HG02973 (cell line): ENCODE measurements at regions not wholly inside any gene's neighbourhood (a gene's known extent, or its start where the extent isn't known, plus 50 kb on each side); places are given as distances from the start of the nearest gene placed in this dataset.
"Not testable (repeated sequence)": the region's sequence is repeated elsewhere in the genome, so short reads cannot be mapped to it uniquely, and the experiment has no call there.

Experiments
- ATAC-seq: cut with Tn5 transposase; IDR thresholded peaks from one replicate; pipeline ENCODE4 v1.9.1; 2021; ENCODE audit warnings: moderate library complexity; ENCODE audit not compliant: unreplicated experiment

DNA sequence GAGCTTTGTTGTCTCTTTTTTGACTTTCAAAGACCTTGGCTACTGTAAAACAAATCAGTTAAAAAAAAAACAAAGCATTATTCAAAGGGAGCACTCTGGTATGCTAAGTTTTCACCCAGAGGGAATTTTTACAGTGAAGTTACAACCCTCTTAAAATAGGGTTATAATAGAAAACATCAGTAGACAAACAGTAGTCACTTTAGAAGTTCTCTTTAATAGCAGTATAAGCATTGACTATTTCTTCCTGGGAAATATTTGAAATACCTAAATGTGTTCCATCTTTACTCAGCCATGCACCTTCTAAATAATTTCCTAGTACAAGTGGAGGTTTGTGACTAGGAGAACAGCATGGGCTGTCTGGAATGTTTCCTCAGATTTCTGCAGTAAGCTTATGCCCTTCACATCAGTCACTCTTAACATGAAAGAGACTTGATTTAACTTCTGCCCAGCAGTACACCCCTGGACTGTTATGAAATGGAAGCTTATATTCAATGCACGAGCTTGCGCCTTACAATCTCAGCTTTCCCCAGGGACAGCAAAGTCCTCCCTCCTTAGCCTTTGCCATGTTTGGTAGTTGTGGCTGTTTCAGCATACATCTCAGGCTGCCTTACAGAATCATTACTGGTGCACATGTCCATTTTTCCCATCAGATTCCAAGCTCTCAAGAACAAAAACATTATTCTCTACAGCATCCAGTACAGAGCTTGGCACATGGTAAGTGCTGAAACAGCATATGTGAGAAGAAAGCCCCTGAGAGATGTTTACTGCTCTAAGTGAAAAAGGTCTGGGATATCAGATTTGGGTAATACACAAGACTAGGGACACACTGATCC lies 191.5 kb downstream of the ZNF608 start:
- ATAC-seq: no peak

DNA sequence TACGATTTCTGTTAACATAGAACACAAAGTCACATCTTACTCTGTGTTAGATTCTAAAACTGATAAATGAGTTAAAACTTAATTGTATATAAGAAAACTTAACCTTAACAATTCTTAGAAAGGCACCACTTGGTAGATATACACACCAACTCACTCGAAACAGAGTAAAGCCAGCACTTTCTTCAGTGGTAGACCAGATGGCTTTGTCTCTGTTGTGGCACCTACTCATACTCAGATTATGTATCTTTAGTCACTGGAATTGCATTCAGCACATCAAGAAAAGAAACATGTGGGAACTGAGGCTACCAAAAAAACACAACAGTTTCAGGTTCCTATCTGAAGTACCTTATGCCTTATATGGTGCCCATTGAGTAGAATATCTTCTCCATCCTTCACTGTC lies 192.5 kb downstream of the ZNF608 start:
- ATAC-seq: no peak

DNA sequence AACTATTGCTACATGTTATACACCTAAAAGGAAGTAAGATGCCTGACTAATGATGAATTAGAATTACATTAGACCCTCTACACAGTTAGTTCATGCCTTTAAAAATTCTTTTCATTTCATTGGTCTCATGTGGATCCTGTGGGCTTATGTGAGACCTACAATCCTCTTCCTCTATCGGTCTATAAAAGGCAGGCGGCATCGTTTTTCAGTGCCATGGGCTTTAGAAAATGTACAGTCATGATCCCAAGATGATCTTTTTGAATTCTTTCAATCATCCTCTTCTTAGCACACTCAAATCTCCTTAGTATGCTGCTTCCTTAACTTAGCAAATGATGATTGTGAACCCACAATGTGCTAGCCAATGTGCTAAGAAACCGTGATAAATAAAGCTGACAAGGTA lies 193.9 kb downstream of the ZNF608 start:
- no peak for ATAC-seq

DNA sequence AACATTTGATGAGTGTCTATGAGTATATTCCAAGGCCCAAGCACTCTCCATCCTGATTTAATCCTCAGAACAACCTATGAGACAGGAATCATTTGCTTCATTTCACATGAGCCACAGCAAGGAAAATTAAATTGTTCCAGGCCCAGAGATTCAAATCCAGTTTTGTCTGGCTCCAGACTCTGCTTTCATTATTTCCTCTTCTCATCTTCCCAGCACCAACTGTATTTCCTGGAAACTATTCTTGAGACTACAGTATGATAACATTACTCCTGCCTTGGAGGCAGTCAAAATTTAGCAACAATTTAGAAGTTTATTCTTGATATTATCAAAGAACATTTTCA lies 194.5 kb downstream of the ZNF608 start:
- no peak for ATAC-seq

DNA sequence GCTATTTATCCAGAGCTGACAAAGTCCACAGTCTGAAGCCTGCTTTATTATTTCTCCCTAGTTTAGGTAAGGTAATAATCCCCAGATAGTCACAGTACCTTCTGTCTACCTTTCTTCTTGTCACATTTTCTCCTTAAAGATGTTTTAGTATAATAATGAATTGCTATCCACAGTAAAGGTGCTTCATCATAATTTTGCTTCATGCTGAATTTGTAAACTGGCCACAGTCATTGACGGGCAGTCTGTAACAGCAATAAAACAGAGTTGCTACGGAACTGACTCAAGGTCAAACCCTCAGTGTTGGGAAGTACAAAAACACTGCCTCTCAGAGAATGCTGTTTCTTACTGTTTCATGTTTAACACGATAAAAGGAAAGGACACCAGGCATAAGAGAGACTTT lies 195.7 kb downstream of the ZNF608 start:
- ATAC-seq: no peak

DNA sequence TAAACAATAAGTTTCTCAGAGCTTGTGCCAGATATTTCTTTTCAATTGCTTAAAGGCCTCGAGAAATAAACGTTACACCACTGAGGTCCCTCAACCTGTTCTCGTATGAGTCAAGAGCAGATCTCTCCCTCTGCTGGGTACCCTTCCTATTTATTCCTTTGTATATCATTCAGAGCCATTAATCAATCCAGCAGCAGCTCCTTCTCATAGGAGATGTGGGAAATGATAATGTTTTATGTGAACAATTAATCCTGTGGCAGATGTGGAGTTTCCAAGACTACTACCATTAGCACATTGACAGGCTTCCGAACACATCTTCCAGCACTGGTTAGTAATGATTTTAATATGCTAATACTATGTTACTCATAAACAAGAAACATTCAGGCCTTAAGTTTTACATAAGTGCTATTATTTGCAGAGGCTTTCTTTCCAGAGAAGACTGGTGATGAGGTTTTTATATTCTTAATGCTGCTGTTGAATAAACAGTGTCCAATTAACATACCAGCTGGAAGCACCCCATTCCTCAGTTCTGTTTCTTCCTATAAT lies 196.5 kb downstream of the ZNF608 start:
- no peak for ATAC-seq

DNA sequence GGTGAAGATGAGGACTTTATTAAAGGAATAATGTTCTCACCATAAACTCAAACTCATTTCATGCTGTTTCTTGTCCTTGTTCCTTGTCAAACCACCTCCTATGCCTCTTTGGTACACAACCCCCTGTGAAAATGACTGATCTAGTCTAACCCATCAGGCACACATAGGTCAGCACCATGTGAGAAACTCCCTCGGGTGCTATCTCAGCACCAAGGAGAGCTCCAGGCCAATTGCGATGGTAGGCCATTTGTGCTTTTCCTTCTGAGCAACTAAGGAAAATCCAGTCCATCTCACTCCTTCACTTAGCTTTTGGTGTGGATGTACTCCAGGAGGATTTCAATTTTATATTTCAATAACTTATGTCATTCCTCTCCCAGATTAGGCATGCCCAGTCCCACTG lies 199.8 kb downstream of the ZNF608 start:
- ATAC-seq: no peak

DNA sequence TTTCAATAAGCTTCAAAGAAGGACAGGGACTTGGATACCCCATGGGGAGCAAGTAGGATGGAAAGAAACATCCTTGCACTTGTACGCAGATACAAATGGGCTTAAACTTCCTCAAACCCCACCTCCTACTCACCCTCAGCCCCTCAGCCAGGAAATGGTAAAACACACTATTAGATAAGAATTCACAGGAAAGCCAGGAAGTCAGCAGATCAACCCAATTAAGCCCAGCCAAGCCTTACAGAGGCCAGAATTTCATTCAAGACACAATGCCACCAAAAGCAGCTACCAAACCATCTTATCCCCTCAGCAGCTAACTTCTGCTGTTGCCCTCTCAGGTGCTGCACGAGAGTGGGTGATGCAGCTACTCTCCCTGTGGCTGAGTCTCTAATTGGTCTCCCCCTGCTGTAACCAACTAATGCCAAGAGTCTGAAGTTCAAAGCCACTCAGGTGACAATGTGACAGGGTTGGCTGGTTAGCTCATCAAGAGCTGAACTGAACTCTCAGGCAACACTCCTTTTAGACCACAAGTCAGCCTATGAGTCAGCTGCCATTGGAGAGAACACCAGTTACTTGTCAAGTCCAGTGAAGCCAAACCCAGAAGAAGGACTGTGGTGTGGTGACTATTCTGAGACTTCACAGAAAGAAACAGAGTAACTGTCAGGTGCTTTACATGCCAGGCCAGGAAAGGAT lies 201.9 kb downstream of the ZNF608 start:
- peak; percentile 83 for ATAC-seq

DNA sequence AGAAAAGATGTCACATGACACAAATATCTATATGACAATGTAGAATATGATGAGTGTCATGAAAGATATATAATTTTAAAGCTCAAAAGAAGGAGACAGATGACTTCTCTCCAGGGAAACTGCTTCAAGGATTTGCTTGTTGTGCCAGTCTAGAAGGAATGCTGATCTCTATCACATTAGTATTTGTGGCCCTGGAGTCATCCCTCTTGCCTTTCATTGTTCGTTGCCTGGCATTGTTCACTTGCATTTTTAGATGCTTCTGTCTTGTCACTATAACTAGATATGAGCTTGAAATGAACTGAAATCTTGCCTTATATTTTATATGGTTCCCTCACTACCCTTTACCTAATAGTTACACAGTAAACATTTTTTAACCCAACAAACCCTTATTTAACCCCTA lies 207.5 kb downstream of the ZNF608 start:
- ATAC-seq: no peak

DNA sequence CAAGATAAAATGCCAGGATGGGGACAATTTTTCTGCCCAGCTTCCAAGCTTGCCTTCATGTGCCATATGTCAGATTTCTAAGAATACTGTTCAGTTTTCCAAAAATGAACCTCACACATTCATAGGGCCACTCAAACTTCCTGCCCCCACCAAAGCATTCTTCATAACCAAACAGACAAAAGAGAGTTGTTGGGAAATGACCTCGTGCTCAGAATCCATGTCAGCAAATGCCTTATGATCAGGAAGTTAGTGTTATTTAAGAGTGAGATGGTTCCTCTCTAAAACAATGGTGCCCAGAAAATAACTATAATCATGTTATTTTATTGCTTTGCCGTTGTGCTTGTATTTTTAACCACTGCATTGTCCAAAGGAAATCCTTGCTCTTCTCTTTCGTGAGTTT lies 208.2 kb downstream of the ZNF608 start:
- ATAC-seq: no peak

DNA sequence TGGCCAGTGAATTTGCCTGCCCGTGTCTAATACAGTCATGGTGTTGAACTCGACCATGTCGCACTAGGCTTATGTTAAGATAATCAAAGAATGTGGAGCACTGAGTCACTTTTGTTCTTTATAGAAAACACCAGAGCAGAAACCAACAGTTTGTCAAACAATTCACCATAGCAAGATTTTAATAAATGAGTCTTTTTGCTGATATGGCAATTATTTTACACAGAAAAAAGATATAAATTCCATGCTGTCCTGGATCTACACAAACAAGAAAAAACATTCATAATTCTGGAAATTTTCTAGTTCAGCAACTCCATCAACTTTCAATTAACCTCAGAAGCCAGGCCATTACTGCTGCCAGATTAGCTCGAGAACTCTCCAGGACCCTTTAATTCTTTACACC lies 208.9 kb downstream of the ZNF608 start:
- no peak for ATAC-seq

DNA sequence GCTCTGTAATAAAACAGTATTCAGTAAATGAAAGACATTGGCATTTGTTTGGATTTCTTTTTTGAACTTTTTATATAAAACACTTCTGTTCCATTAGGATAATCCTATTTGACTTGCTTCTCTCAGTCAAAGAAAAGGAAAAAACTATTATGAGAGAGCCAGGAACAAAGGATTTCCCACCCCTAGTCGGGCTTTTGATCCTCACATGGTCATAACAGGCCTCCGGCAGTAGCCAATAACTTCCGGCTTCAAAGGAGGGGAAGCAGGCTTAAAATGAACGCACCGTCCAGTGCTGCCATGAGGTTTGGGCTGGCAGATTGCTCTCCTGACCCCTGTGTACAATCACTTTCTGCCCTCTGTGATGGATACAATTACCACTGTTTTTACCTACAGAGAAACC lies 209.3 kb downstream of the ZNF608 start:
- ATAC-seq: no peak

DNA sequence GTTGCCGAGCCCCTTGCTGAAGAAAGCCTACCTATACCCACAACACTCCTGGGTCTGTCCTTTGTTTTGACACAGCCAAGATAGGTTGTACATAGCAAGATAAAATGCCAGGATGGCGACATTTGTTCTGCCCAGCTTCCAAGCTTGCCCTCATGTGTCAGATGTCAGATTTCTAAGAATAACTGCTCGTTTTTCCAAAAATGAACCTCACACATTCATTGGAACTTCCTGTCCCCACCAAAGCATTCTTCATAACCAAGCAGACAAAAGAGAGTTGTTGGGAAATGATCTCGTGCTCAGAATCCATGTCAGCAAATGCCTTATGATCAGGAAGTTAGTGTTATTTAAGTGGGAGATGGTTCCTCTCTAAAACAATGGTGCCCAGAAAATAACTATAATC lies 210.1 kb downstream of the ZNF608 start:
- ATAC-seq: no peak

DNA sequence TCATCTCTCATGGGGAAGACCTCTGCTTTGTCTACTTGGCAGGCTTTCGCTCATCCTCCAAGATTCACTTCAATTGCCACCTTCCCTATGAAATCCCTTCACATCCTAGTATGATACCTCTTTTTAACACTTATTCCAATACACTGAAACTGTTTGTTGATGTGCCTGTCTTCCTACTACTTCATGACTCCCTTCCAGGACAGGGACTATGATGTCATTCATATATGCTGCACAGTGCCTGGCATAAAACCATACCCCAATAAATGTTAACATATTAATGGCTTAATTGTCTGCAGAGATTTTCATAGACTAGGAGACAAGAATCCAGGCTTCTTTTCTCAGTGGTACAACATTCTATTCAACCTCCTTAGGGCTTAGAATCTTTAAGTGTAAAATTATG lies 215.5 kb downstream of the ZNF608 start:
- no peak for ATAC-seq

DNA sequence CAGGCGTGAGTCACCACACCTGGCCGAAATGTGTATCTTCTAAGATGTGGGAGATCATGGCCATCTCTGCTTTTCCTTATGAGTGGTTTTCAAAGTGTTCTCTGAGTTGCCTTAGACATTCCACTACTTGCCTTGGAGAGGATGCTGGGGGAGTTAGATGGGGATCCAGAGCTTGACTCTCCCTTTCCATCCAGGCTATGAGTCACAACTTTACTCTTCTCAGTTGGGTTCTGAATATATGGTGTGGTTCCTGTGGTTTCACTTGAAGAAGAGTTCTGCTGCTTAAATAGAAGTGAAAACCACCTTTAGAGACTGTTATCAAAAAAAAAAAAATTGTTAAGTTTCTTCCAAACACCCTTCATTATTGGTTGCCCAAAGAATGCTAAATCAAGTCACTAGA lies 217.6 kb downstream of the ZNF608 start:
- no peak for ATAC-seq

DNA sequence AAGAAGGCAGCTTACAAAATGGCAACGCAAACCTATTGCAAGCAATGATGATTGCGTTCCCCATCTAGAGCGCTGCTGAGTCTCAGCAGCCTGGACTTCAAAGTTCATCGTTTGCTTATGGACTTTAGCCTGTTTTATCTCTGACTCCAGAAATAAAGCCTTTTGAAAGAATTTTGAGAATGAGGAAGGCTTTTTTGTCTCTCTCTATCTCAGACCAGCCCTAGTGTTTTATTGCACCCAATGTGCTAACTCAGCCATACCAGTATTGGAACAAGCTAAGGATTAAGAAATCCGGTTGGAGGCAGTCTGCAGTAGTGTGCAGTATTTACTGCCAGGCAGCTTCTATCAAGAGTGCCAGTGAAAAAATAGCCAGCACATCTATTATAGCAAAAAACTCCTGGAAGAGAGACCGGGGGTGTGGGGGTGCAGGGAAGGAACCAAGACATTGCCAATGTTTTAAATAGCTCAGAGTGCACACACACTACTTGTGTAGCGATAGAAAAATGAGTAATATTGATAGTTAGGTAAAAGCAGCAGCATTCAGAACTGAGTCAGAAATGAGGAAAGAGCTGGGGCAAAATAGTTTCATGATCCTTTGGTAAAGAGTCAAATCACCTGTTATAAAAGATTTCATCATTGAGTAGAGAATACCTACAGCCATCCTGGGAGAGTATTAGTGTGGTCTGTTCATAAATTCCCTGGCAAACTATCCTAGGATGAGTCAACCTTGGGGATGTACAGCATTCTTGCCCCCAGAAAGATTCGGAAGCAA lies 219.0 kb downstream of the ZNF608 start:
- peak; percentile 48 for ATAC-seq

DNA sequence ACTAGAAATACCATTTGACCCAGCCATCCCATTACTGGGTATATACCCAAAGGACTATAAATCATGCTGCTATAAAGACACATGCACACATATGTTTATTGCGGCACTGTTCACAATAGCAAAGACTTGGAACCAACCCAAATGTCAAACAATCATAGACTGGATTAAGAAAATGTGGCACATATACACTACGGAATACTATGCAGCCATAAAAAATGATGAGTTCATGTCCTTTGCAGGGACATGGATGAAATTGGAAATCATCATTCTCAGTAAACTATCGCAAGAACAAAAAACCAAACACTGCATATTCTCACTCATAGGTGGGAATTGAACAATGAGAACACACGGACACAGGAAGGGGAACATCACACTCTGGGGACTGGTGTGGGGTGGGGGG lies 220.4 kb downstream of the ZNF608 start:
- ATAC-seq: not testable (repeated sequence)

DNA sequence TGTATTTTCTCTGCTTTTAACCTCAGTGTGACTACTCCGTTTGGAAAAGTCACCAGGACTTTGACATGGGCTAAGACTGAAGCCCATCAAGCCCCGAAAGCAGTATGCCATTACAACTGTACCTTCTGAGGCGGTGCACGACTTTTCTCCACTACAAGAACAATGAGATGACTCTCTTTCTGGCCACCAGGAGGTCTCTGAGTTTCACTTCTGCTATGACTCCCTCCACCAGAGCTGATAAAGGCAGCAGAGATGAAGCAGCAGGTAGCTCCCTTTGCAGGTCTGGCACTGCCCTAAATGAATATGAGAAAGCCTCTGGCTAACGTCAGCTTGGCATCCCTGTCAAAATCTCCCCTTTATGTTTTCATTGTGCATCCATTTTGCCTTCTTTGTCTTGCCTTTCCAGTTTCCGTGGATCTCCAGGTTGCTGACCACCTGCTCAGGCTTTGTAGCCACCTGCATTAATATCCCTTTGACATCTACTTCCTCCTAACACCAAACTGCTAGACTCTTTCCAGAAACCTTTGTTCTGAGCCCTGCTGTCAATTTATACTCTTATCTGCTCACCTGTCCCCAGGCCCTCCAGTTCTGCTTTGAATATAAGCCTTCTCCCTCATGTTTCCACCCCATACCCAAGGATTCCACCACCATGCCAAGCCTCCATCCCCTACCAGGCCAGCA lies 221.7 kb downstream of the ZNF608 start:
- peak; percentile 93 for ATAC-seq

DNA sequence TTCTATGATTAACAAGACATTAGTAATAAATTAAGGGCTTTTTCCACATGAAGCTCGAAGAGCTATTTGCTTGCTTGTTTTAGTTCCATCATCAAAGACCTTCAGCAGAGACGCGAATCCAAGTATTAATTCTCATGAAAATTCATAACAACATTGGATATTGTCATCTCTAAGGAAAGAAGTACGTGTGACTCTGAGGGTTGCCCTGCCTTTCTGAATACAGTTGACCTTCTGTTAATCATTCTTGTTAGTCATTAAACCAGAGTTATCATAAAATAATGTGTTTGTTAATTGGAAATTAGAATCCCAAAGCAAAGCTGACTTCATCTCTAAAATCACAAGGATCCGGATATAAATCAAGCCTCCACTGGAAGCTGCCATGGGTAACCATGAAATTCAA lies 222.5 kb downstream of the ZNF608 start:
- ATAC-seq: no peak

DNA sequence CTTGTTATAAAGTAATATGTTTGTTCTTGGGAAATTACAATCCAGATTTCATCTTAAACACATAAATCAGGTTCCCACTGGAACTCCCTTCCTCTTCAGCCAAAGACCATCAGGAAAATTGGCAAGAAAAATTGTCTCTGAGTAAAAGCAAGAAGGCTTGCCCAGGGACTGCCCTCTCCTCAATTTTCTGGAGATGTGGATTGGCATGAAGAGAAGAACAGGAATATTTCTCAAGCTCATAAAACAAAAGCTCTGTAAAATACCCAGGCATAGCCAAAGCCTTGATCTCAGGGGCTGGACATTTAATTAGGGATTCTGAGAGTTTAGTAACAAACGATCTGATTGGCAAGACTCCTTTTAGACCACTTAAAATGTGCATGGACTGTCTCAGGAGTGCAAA lies 223.4 kb downstream of the ZNF608 start:
- no peak for ATAC-seq
